ENCODE measurements at regions not wholly inside any gene's neighbourhood (a gene's known extent, or its start where the extent isn't known, plus 50 kb on each side); places are given as distances from the start of the nearest gene placed in this dataset.

GRCh38 chr10:107434201-107434600 is 269.7 kb upstream of the SORCS1 start:
- WGBS, 2 experiments (ENCODE audit: insufficient coverage in 2 of 2), result no CpG with 5 or more reads among the region's 1 CpG

GRCh38 chr10:107433605-107434004 is 269.1 kb upstream of the SORCS1 start:
- no peaks in the 10 kb centered on the region for H3K9me3 ChIP-seq (ENCODE audit: control insufficient read depth, low read length)
- no peak overlapping the region for H3K27ac ChIP-seq (ENCODE audit: low read depth, low read length, severe bottlenecking)
- H3K36me3 ChIP-seq (ENCODE audit: control insufficient read depth, insufficient read depth, low read length), result no peaks in the 10 kb centered on the region
- H3K4me3 ChIP-seq (ENCODE audit: extremely low read depth, insufficient read depth, low read length, poor library complexity, severe bottlenecking), result no peak overlapping the region
- H3K4me1 ChIP-seq (ENCODE audit: control insufficient read depth, insufficient read depth, low read length, poor library complexity, severe bottlenecking), result no peaks in the 10 kb centered on the region
- 88% methylated on average over 1 of the region's 3 CpGs; no CpG with 5 or more reads in 1 of the 2 experiments for WGBS, 2 experiments (ENCODE audit: insufficient coverage in 2 of 2)

More at GRCh38 chr10:107434201-107434600, 269.7 kb upstream of the SORCS1 start:
- Histone ChIP-seq H3K27ac (ENCODE audit: low read depth, low read length, severe bottlenecking) (no peak overlapping the region), H3K4me3 (ENCODE audit: extremely low read depth, insufficient read depth, low read length, poor library complexity, severe bottlenecking) (no peak overlapping the region), H3K36me3 (ENCODE audit: control insufficient read depth, insufficient read depth, low read length) (no peaks in the 10 kb centered on the region), H3K9me3 (ENCODE audit: control insufficient read depth, low read length) (no peaks in the 10 kb centered on the region), H3K4me1 (ENCODE audit: control insufficient read depth, insufficient read depth, low read length, poor library complexity, severe bottlenecking) (no peaks in the 10 kb centered on the region)

GRCh38 chr10:107430446-107430845 is 265.9 kb upstream of the SORCS1 start:
- Histone ChIP-seq H3K4me1 (ENCODE audit: control insufficient read depth, insufficient read depth, low read length, poor library complexity, severe bottlenecking) (no peaks in the 10 kb centered on the region), H3K36me3 (ENCODE audit: control insufficient read depth, insufficient read depth, low read length) (no peaks in the 10 kb centered on the region), H3K4me3 (ENCODE audit: extremely low read depth, insufficient read depth, low read length, poor library complexity, severe bottlenecking) (no peak overlapping the region), H3K27ac (ENCODE audit: low read depth, low read length, severe bottlenecking) (no peak overlapping the region), H3K9me3 (ENCODE audit: control insufficient read depth, low read length) (no peaks in the 10 kb centered on the region)
- 84 to 94% methylated on average over 3 to 6 of the region's 6 CpGs for WGBS, 2 experiments (ENCODE audit: insufficient coverage in 2 of 2)

- WGBS, 2 experiments (ENCODE audit: insufficient coverage in 2 of 2), result 97 to 100% methylated on average over 2 to 3 of the region's 5 CpGs
- H3K27ac ChIP-seq (ENCODE audit: low read depth, low read length, severe bottlenecking), result no peak overlapping the region
- no peaks in the 10 kb centered on the region for H3K9me3 ChIP-seq (ENCODE audit: control insufficient read depth, low read length)
- no peaks in the 10 kb centered on the region for H3K4me1 ChIP-seq (ENCODE audit: control insufficient read depth, insufficient read depth, low read length, poor library complexity, severe bottlenecking)
- H3K4me3 ChIP-seq (ENCODE audit: extremely low read depth, insufficient read depth, low read length, poor library complexity, severe bottlenecking), result no peak overlapping the region
- no peaks in the 10 kb centered on the region for H3K36me3 ChIP-seq (ENCODE audit: control insufficient read depth, insufficient read depth, low read length)
Measured at GRCh38 chr10:107427016-107427415, 262.5 kb upstream of the SORCS1 start.

- WGBS, 2 experiments (ENCODE audit: insufficient coverage in 2 of 2), result 88% methylated on average over 8 to 9 of the region's 9 CpGs
- Histone ChIP-seq H3K9me3 (ENCODE audit: control insufficient read depth, low read length) (no peaks in the 10 kb centered on the region), H3K27ac (ENCODE audit: low read depth, low read length, severe bottlenecking) (no peak overlapping the region), H3K4me1 (ENCODE audit: control insufficient read depth, insufficient read depth, low read length, poor library complexity, severe bottlenecking) (no peaks in the 10 kb centered on the region), H3K36me3 (ENCODE audit: control insufficient read depth, insufficient read depth, low read length) (no peaks in the 10 kb centered on the region), H3K4me3 (ENCODE audit: extremely low read depth, insufficient read depth, low read length, poor library complexity, severe bottlenecking) (no peak overlapping the region)
Measured at GRCh38 chr10:107425931-107426553, 261.5 kb upstream of the SORCS1 start.

GRCh38 chr10:107424628-107425027 is 260.1 kb upstream of the SORCS1 start:
- no peak overlapping the region for H3K4me3 ChIP-seq (ENCODE audit: extremely low read depth, insufficient read depth, low read length, poor library complexity, severe bottlenecking)
- H3K4me1 ChIP-seq (ENCODE audit: control insufficient read depth, insufficient read depth, low read length, poor library complexity, severe bottlenecking), result no peaks in the 10 kb centered on the region
- no peaks in the 10 kb centered on the region for H3K9me3 ChIP-seq (ENCODE audit: control insufficient read depth, low read length)
- H3K36me3 ChIP-seq (ENCODE audit: control insufficient read depth, insufficient read depth, low read length), result no peaks in the 10 kb centered on the region
- H3K27ac ChIP-seq (ENCODE audit: low read depth, low read length, severe bottlenecking), result no peak overlapping the region
- 89% methylated on average over 3 of the region's 5 CpGs; no CpG with 5 or more reads in 1 of the 2 experiments for whole genome bisulfite sequencing, 2 experiments (ENCODE audit: insufficient coverage in 2 of 2)

GRCh38 chr10:107423903-107424302 is 259.4 kb upstream of the SORCS1 start:
- Histone ChIP-seq H3K4me1 (ENCODE audit: control insufficient read depth, insufficient read depth, low read length, poor library complexity, severe bottlenecking) (no peaks in the 10 kb centered on the region), H3K27ac (ENCODE audit: low read depth, low read length, severe bottlenecking) (no peak overlapping the region), H3K36me3 (ENCODE audit: control insufficient read depth, insufficient read depth, low read length) (no peaks in the 10 kb centered on the region), H3K9me3 (ENCODE audit: control insufficient read depth, low read length) (no peaks in the 10 kb centered on the region), H3K4me3 (ENCODE audit: extremely low read depth, insufficient read depth, low read length, poor library complexity, severe bottlenecking) (no peak overlapping the region)
- 86% methylated on average over 1 of the region's 3 CpGs; no CpG with 5 or more reads in 1 of the 2 experiments for WGBS, 2 experiments (ENCODE audit: insufficient coverage in 2 of 2)

GRCh38 chr10:107422681-107423080 is 258.2 kb upstream of the SORCS1 start:
- H3K36me3 ChIP-seq (ENCODE audit: control insufficient read depth, insufficient read depth, low read length), result no peaks in the 10 kb centered on the region
- WGBS, 2 experiments (ENCODE audit: insufficient coverage in 2 of 2), result 88 to 100% methylated on average over 1 of the region's 2 CpGs
- H3K9me3 ChIP-seq (ENCODE audit: control insufficient read depth, low read length), result no peaks in the 10 kb centered on the region
- no peaks in the 10 kb centered on the region for H3K4me1 ChIP-seq (ENCODE audit: control insufficient read depth, insufficient read depth, low read length, poor library complexity, severe bottlenecking)
- no peak overlapping the region for H3K4me3 ChIP-seq (ENCODE audit: extremely low read depth, insufficient read depth, low read length, poor library complexity, severe bottlenecking)
- H3K27ac ChIP-seq (ENCODE audit: low read depth, low read length, severe bottlenecking), result no peak overlapping the region

- no peak overlapping the region for H3K4me3 ChIP-seq (ENCODE audit: extremely low read depth, insufficient read depth, low read length, poor library complexity, severe bottlenecking)
- WGBS, 2 experiments (ENCODE audit: insufficient coverage in 2 of 2), result no CpG with 5 or more reads among the region's 3 CpGs
- no peaks in the 10 kb centered on the region for H3K36me3 ChIP-seq (ENCODE audit: control insufficient read depth, insufficient read depth, low read length)
- no peak overlapping the region for H3K27ac ChIP-seq (ENCODE audit: low read depth, low read length, severe bottlenecking)
- no peaks in the 10 kb centered on the region for H3K4me1 ChIP-seq (ENCODE audit: control insufficient read depth, insufficient read depth, low read length, poor library complexity, severe bottlenecking)
- H3K9me3 ChIP-seq (ENCODE audit: control insufficient read depth, low read length), result no peaks in the 10 kb centered on the region
Measured at GRCh38 chr10:107420196-107420595, 255.7 kb upstream of the SORCS1 start.

GRCh38 chr10:107418085-107418806 is 253.7 kb upstream of the SORCS1 start:
- H3K36me3 ChIP-seq (ENCODE audit: control insufficient read depth, insufficient read depth, low read length), result no peaks in the 10 kb centered on the region
- H3K4me3 ChIP-seq (ENCODE audit: extremely low read depth, insufficient read depth, low read length, poor library complexity, severe bottlenecking), result no peak overlapping the region
- 76 to 94% methylated on average over 2 to 3 of the region's 7 CpGs for WGBS, 2 experiments (ENCODE audit: insufficient coverage in 2 of 2)
- no peak overlapping the region for H3K27ac ChIP-seq (ENCODE audit: low read depth, low read length, severe bottlenecking)
- H3K9me3 ChIP-seq (ENCODE audit: control insufficient read depth, low read length), result no peaks in the 10 kb centered on the region
- H3K4me1 ChIP-seq (ENCODE audit: control insufficient read depth, insufficient read depth, low read length, poor library complexity, severe bottlenecking), result no peaks in the 10 kb centered on the region

GRCh38 chr10:107417446-107417845 is 252.9 kb upstream of the SORCS1 start:
- H3K4me3 ChIP-seq (ENCODE audit: extremely low read depth, insufficient read depth, low read length, poor library complexity, severe bottlenecking), result no peak overlapping the region
- no peaks in the 10 kb centered on the region for H3K4me1 ChIP-seq (ENCODE audit: control insufficient read depth, insufficient read depth, low read length, poor library complexity, severe bottlenecking)
- no peaks in the 10 kb centered on the region for H3K9me3 ChIP-seq (ENCODE audit: control insufficient read depth, low read length)
- H3K27ac ChIP-seq (ENCODE audit: low read depth, low read length, severe bottlenecking), result no peak overlapping the region
- 80% methylated on average over 1 of the region's 2 CpGs; no CpG with 5 or more reads in 1 of the 2 experiments for WGBS, 2 experiments (ENCODE audit: insufficient coverage in 2 of 2)
- H3K36me3 ChIP-seq (ENCODE audit: control insufficient read depth, insufficient read depth, low read length), result no peaks in the 10 kb centered on the region

All from mesodermal cell (in vitro differentiated cells).